ENCODE measurements at regions not wholly inside any gene's neighbourhood (a gene's known extent, or its start where the extent isn't known, plus 50 kb on each side); places are given as distances from the start of the nearest gene placed in this dataset.

- TF ChIP-seq CTCF (IDR thresholded peaks at IDR 0.05) = no peak
- TF ChIP-seq EZH2 (IDR thresholded peaks at IDR 0.05; ENCODE audit: borderline replicate concordance, insufficient read depth, low read depth, low read length, poor library complexity, severe bottlenecking) = no peak
Observed at GRCh38 chr4:24683116-24683515, 98.8 kb upstream of the DHX15 start.

GRCh38 chr4:24686866-24687692 is 102.7 kb upstream of the DHX15 start:
- TF ChIP-seq CTCF (IDR thresholded peaks at IDR 0.05) (no peak), EZH2 (IDR thresholded peaks at IDR 0.05; ENCODE audit: borderline replicate concordance, insufficient read depth, low read depth, low read length, poor library complexity, severe bottlenecking) (no peak)
- Histone ChIP-seq H3K79me2 (ENCODE audit: control insufficient read depth, insufficient read depth, low read length) (no peaks in the 10 kb centered on the region), H3K4me1 (ENCODE audit: control insufficient read depth in 2 of 2, insufficient read depth in 2 of 2, low read length in 2 of 2) (no peaks in the 10 kb centered on the region), H3K27ac (ENCODE audit: low read length in 2 of 2) (no peak overlapping the region), H3K4me2 (replicated peaks; ENCODE audit: low read depth, low read length, poor library complexity, severe bottlenecking) (no peak overlapping the region), H3K9ac (ENCODE audit: low read length) (no peak overlapping the region), H4K20me1 (ENCODE audit: control insufficient read depth, insufficient read depth, low read length, poor library complexity, severe bottlenecking) (no peaks in the 10 kb centered on the region), H3K36me3 (replicated peaks in 1 of 2; ENCODE audit: control extremely low read depth in 1 of 2, control insufficient read depth in 1 of 2, extremely low read depth in 1 of 2, insufficient read depth in 2 of 2, low read length in 1 of 2) (no peaks in the 10 kb centered on the region), H2AFZ (ENCODE audit: insufficient read depth, low read depth, low read length, poor library complexity, severe bottlenecking) (no peak overlapping the region), H3K9me3 (ENCODE audit: control extremely low read depth in 1 of 3, control insufficient read depth in 2 of 3, insufficient read depth in 1 of 3, low read length in 2 of 3) (peaks cover 0 to 5% (median 0%) of the 10 kb centered on the region in 3 donors), H3K4me3 (ENCODE audit: control extremely low read depth in 1 of 5, extremely low read depth in 1 of 5, insufficient read depth in 1 of 5, low read depth in 2 of 5, low read length in 4 of 5) (no peak overlapping the region), H3K27me3 (replicated peaks in 1 of 4; ENCODE audit: control extremely low read depth in 1 of 4, control insufficient read depth in 3 of 4, insufficient read depth in 4 of 4, low read length in 3 of 4) (no peaks in the 10 kb centered on the region)
- H3K27ac Mint-ChIP-seq = no peak overlapping the region
- ChIA-PET CTCF (no interaction called here), POLR2A (no interaction called here)
- no peak overlapping the region for H3K4me3 Mint-ChIP-seq
- peaks cover 13% of the 10 kb centered on the region for H3K27me3 Mint-ChIP-seq
- DNase-seq (no peak), ATAC-seq (ENCODE audit: low read depth) (no peak)
- WGBS (ENCODE audit: insufficient coverage) = 70% methylated on average over 7 of the region's 13 CpGs
- H3K4me1 Mint-ChIP-seq = no peaks in the 10 kb centered on the region
- H3K9me3 Mint-ChIP-seq (ENCODE audit: insufficient read depth) = no peaks in the 10 kb centered on the region
- intact Hi-C loops (cut with micrococcal nuclease) = no loop called here

More at GRCh38 chr4:24683116-24683515, 98.8 kb upstream of the DHX15 start:
- WGBS (ENCODE audit: insufficient coverage) = 29% methylated on average over 5 of the region's 7 CpGs
- Histone ChIP-seq H3K36me3 (replicated peaks in 1 of 2; ENCODE audit: control extremely low read depth in 1 of 2, control insufficient read depth in 1 of 2, extremely low read depth in 1 of 2, insufficient read depth in 2 of 2, low read length in 1 of 2) (no peaks in the 10 kb centered on the region), H3K79me2 (ENCODE audit: control insufficient read depth, insufficient read depth, low read length) (no peaks in the 10 kb centered on the region), H3K9me3 (ENCODE audit: control extremely low read depth in 1 of 3, control insufficient read depth in 2 of 3, insufficient read depth in 1 of 3, low read length in 2 of 3) (peaks cover 0 to 5% (median 0%) of the 10 kb centered on the region in 3 donors), H3K27ac (ENCODE audit: low read length in 2 of 2) (no peak overlapping the region), H3K4me3 (ENCODE audit: control extremely low read depth in 1 of 5, extremely low read depth in 1 of 5, insufficient read depth in 1 of 5, low read depth in 2 of 5, low read length in 4 of 5) (no peak overlapping the region), H4K20me1 (ENCODE audit: control insufficient read depth, insufficient read depth, low read length, poor library complexity, severe bottlenecking) (no peaks in the 10 kb centered on the region), H3K27me3 (replicated peaks in 1 of 4; ENCODE audit: control extremely low read depth in 1 of 4, control insufficient read depth in 3 of 4, insufficient read depth in 4 of 4, low read length in 3 of 4) (peaks cover 0 to 7% (median 1%) of the 10 kb centered on the region in 4 experiments), H3K9ac (ENCODE audit: low read length) (no peak overlapping the region), H3K4me2 (replicated peaks; ENCODE audit: low read depth, low read length, poor library complexity, severe bottlenecking) (no peak overlapping the region), H2AFZ (ENCODE audit: insufficient read depth, low read depth, low read length, poor library complexity, severe bottlenecking) (no peak overlapping the region), H3K4me1 (ENCODE audit: control insufficient read depth in 2 of 2, insufficient read depth in 2 of 2, low read length in 2 of 2) (no peaks in the 10 kb centered on the region)
- ChIA-PET CTCF (no interaction called here), POLR2A (no interaction called here)
- Mint-ChIP-seq H3K9me3 (ENCODE audit: insufficient read depth) (no peaks in the 10 kb centered on the region), H3K27me3 (peaks cover 22% of the 10 kb centered on the region), H3K4me1 (no peaks in the 10 kb centered on the region), H3K4me3 (no peak overlapping the region), H3K27ac (no peak overlapping the region)
- intact Hi-C loops (cut with micrococcal nuclease) = no loop called here
- ATAC-seq (ENCODE audit: low read depth) (no peak), DNase-seq (no peak)

All from B cell (primary cell).